TTC549 (cell line): ENCODE measurements at regions not wholly inside any gene's neighbourhood (a gene's known extent, or its start where the extent isn't known, plus 50 kb on each side); places are given as distances from the start of the nearest gene placed in this dataset.
"Not testable (repeated sequence)": the region's sequence is repeated elsewhere in the genome, so short reads cannot be mapped to it uniquely, and the experiment has no call there.

Experiments used
- FAIRE-seq: peaks from 2 replicates; lab custom pipeline; 2012; peaks lifted over from hg19 to GRCh38; lab: Jason Lieb, UNC

GRCh38 chr9:85792057-85792456 lies 50.3 kb upstream of the AGTPBP1 start:
- not testable (repeated sequence) for FAIRE-seq

DNA sequence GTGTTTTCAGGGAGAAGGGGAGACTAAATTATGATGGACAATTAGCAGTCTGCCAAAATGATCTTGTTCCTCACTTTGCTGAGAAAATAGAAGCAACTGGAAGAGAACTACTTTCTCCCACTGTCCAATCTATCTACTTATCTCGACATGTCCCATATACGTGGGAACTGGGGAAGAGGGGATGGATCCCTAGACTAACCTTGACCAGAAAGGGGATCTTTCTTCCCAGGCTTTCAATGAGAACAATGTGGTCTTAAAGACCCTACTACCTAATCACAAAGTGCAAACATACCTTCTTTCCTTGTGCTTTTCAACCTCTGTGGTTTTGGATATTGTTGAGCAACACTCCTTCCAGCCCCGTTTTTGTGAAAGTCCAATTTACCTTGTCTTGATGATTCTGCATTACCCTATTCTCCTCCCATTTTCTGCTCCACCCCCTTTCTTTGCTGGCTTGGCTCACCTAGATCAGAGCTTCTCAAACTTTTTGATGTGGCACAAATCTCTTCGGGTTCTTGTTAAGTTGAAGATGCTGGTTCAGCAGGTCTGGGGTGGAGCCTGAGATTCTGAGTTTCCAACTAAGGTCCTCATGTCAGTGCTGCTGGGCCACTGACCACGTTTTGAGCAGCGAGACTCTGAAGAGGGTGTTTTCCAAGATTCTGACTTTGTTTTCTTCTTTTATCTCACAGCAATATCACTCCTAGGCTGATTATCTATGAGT lies 61.4 kb upstream of the AGTPBP1 start:
- not testable (repeated sequence) for FAIRE-seq

DNA sequence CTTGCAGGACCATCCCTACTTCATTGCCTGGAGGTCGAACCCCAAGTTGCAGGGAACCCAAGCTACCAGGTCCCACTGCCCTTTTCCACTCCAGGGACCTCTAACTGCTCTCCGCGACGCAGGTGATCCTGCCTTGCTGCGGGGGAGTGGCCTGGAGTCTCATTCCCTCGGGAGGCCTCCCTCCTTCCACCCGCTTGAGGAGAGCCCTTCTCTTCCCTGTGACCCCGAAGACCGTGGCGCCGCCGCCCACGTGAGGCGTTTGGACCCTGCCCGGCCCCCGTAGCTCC lies 63.0 kb upstream of the AGTPBP1 start:
- FAIRE-seq: not testable (repeated sequence)

GRCh38 chr9:85805134-85806005 lies 63.6 kb upstream of the AGTPBP1 start:
- FAIRE-seq: not testable (repeated sequence)

DNA sequence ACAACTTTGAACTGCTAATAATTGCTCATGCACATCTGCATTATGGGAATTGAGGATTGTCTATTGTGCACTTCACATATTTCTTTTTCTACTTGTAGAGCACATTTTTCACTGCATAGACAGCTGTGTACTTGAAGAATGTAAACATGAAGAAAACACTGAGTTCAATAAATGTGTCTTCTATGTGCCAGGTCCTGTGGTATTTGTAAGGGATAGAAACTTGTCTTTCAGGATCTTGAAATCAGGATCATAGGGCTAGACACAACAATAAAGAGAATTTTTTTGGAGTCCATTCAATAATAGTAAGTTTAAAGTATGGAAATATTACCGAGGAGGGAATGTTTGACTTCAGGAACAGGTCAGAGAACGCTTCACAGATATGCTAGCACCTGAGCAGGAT lies 66.6 kb upstream of the AGTPBP1 start:
- FAIRE-seq: not testable (repeated sequence)

DNA sequence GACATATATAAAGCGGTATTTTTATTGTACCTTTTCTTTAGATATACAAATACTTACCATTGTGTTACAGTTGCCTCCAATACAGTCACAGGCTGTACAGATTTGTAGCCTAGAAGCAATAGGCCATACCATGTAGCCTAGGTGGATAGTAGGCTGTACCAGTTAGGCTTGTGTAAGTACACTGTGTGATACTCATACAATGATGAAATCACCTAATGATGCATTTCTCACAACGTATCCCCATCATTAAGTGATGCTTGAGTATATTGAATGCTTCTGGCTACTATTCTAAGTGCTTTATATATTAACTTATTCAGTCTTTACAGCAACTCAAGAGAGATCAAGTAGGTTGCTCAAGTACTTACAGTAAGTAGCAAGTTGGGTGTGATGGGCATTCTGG lies 71.6 kb upstream of the AGTPBP1 start:
- FAIRE-seq: not testable (repeated sequence)

GRCh38 chr9:85814800-85815199 lies 73.0 kb upstream of the AGTPBP1 start:
- not testable (repeated sequence) for FAIRE-seq

DNA sequence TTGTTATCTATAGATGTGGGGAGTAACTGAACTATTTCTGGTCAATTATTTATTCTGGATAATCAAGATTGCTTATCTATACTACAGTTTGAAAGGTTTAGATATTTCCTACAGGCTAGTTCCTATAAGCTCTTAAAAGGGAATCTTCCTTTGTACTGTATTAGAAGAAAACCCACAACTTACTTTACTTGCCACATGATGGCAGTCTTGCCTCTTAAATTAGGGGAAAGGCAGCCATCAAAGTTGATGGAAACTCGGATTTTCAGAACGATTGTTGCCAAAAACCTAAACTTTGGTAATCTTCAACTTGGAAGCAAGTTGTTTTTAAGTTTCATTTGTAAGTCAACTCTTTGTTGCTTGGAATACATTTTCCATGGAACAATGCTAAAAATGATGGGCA lies 77.2 kb upstream of the AGTPBP1 start:
- peak; percentile 99 for FAIRE-seq

- FAIRE-seq: not testable (repeated sequence)
Measured at GRCh38 chr9:85820598-85820997, 78.8 kb upstream of the AGTPBP1 start.

GRCh38 chr9:85824949-85825348 lies 83.2 kb upstream of the AGTPBP1 start:
- peak; percentile 66 for FAIRE-seq

- not testable (repeated sequence) for FAIRE-seq
Measured at GRCh38 chr9:85834591-85834990, 92.8 kb upstream of the AGTPBP1 start.

- FAIRE-seq: not testable (repeated sequence)
Measured at GRCh38 chr9:85843949-85844348, 97.0 kb upstream of the NAA35 start.

DNA sequence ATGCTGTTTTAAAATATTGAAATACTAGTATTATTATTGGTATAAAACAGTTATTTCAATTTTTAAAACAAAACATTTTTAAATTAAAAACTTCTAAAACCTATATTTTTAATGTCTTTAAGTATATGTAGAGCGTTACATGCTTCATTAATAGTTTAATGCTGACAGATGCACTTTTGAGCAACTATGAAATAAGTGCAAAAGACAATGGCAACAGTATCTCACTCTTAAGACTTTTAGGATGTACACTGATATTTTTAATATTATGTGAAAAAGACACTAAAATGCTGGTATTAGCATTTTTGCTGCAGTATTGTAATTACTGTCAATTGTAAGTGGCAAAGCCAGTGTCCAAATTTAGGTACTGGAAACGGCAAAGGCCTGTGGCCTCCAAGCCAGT lies 93.2 kb upstream of the NAA35 start:
- FAIRE-seq: not testable (repeated sequence)

GRCh38 chr9:85858056-85858750 lies 82.7 kb upstream of the NAA35 start:
- no peak for FAIRE-seq

GRCh38 chr9:85859765-85860164 lies 81.2 kb upstream of the NAA35 start:
- no peak for FAIRE-seq

GRCh38 chr9:85861882-85862281 lies 79.1 kb upstream of the NAA35 start:
- not testable (repeated sequence) for FAIRE-seq

GRCh38 chr9:85863875-85864274 lies 77.1 kb upstream of the NAA35 start:
- no peak for FAIRE-seq

- FAIRE-seq: no peak
Measured at GRCh38 chr9:85871008-85871407, 69.9 kb upstream of the NAA35 start.

DNA sequence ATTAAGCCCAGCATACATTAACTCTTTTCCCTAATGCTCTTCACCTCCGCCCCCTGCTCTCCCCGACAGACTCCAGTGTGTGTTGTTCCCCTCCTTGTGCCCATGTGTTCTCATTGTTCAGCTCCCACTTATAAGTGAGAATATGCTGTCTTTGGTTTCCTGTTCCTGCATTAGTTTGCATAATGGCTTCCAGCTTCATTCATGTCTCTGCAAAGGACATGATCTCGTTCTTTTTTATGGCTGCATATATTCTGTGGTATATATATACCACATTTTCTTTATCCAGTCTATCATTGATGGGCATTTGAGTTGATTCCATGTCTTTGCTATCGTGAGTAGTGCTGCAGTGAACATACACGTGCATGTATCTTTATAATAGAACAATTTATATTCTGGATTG lies 69.3 kb upstream of the NAA35 start:
- not testable (repeated sequence) for FAIRE-seq

- FAIRE-seq: no peak
Measured at GRCh38 chr9:85872463-85872862, 68.5 kb upstream of the NAA35 start.

- no peak for FAIRE-seq
Measured at GRCh38 chr9:85876628-85877027, 64.3 kb upstream of the NAA35 start.

DNA sequence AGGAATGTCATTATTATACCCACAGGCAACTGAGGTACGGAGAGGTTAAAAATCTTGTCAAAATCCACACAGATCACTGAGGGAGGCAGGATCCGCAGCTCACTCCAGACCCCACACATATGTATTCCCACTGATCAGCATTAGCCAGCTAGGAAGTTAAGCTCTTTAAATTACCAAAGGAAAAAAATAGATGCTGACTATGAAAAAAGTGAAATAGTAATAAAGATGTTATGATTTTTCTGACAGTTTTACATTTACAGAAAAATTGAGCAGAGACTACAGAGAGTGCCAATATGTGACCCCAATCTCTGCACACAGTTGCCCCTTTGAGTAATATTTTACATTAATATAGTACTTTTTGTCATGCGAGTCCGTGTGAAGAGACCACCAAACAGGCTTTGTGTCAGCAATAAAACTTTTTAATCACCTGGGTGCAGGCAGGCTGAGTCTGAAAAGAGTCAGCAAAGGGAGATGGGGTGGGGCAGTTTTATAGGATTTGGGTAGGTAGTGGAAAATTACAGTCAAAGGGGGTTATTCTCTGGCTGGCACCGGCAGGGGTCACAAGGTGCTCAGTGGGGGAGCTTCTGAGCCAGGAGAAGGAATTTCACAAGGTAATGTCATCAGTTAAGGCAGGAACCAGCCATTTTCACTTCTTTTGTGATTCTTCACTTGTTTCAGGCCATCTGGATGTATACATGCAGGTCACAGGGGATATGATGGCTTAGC lies 61.9 kb upstream of the NAA35 start:
- FAIRE-seq: not testable (repeated sequence)
